ENCODE measurements at regions not wholly inside any gene's neighbourhood (a gene's known extent, or its start where the extent isn't known, plus 50 kb on each side); places are given as distances from the start of the nearest gene placed in this dataset.

DNA sequence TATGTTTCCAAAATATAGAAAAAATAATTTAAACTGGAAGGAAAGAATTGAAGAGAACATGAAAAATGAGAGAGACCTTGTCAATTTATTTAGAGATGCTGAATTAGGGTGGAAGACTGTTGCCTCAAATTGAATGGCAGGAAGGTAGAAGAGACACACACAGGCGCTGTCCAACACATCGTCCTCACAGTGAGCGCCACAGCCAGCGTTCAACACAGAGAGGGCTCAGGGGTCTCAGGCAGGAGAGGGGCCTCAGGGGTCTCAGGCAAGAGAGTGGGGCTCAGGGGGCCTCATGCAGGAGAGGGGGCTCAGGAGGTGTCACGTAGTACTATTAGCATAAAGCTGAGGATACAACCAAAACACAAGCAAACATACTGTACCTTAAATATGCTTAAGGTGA lies 65.7 kb downstream of the TMEM18 start:
- no peak for DNase-seq

DNA sequence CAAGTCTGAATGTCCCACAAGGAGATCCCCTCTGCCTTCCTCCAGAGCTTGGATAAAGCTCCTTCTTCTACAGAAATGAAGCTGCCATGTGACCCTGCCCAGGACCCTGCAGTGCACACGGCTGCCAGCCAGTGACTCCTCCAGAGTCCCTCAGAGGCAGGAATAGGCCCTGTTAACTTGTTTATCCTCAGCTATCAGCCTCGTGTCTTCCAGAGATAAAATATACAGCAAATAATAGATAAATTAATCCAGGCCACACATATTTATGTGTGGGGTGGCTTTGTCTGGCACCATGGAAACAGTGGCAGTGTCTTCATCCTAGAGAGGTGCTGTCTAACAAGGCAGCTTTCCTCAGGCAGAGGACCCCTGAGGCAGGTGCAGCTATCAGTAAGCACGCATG lies 66.7 kb downstream of the TMEM18 start:
- no peak for DNase-seq

DNA sequence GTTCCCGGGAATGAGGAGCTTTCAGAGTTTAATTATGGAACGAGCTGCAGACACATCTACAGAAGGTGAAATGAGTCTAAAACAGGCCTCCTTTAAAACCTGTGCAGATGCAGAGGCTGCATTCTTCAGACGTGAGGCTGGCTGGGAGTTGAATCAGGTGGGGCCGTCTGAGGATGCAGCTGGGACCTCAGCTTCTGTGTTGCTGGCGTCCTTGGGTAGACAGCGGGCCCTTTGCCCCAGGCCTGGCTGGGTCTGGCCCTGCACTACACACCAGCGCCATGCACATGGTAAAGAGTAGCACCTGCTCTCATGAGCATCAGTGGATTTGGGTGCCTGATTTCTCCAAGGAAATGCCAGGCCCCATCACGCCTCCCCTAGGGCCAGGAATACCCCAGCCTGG lies 67.3 kb downstream of the TMEM18 start:
- DNase-seq: no peak

DNA sequence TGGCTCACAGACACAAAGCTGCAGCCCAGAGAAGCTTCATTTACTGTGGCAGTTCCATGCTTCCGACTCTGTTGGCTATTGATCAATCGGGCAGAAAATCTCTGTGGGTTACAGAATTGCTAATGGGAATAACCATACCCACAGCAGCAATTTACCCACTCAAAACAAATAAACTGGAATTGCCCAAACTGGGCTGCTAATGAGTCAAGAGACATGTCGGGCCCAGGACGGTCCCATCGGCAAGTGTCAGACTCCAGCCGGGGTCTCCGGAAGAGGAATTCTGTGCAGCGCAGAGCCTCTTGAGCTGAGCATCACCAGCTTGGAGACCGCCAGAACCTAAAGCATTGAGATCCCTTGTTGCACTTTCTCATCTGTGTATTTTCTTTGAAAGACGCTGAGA lies 67.8 kb downstream of the TMEM18 start:
- no peak for DNase-seq

DNA sequence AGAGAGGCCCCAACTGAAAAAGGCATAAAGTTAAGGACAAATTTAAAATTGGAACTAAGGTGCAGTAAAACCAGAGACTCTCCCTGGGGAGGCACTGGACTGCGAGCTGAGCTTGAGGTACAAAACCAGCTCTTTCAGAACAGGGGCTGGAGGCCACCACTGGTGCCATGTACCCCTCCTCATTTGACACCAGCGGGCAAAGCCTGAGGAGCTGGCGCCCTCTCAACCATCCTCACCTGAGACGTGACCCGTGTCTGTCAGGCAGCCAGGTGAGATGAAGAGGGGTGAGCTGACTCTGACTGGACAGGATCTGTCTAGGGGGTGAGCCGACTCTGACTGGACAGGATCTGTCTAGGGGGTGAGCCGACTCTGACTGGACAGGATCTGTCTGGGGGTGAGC lies 68.5 kb downstream of the TMEM18 start:
- DNase-seq: no peak

DNA sequence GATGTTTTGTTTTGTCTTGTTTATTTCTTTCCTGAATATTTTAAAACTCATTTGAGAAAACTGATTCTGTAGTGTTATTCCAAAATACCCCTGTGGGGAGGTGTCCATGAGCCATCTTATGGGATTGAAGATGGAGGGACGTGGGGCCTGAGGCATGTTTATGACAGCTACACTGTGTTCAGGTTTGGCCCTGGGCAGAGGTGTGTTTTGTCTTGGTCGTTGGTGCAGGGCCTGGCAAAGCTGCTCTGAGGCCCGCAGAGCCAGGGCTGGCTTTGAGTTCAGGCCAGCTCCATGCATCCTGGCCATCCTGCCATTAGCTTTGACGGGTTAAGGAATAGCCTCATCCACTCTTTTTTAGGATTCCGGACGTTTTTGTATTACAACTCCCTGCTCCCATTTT lies 68.9 kb downstream of the TMEM18 start:
- no peak for DNase-seq

DNA sequence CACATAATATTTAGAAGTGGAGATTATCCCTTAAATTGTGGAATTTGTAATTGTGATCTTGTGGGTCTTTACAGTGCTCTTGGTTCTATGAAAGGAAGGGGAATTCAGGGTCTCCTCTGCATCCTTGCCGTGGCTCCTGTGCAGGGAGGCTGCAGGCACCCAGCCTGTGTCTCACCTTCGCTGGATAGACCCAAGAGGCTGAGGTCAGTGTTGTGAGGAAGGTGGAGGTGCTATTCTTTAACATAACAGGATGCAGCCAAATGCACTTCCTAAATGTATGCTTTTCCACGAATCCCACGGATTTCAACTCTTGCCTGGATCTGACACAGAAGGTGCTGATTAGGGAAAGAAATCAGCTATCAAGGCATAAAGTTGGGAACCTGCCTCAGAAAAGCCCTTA lies 69.5 kb downstream of the TMEM18 start:
- DNase-seq: no peak

DNA sequence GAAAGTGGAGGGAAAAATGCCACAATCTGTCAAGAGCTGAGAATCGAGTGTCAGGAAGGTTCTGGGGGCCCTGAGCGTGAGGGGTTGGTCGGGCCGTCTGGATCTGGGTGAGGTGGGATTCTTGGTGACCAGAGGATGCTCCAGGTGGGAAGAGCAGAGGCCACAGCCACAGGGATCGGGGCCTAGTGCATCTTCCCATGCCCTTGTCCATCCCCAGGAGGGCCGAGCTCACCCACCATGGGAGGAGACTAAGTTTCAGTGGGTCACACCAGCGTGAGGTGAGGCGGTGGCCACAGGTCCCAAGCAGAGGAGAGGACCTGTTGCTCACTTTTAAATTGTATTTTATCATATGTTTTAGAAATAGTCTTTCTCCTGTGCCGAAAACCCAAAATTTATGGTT lies 70.0 kb downstream of the TMEM18 start:
- no peak for DNase-seq

DNA sequence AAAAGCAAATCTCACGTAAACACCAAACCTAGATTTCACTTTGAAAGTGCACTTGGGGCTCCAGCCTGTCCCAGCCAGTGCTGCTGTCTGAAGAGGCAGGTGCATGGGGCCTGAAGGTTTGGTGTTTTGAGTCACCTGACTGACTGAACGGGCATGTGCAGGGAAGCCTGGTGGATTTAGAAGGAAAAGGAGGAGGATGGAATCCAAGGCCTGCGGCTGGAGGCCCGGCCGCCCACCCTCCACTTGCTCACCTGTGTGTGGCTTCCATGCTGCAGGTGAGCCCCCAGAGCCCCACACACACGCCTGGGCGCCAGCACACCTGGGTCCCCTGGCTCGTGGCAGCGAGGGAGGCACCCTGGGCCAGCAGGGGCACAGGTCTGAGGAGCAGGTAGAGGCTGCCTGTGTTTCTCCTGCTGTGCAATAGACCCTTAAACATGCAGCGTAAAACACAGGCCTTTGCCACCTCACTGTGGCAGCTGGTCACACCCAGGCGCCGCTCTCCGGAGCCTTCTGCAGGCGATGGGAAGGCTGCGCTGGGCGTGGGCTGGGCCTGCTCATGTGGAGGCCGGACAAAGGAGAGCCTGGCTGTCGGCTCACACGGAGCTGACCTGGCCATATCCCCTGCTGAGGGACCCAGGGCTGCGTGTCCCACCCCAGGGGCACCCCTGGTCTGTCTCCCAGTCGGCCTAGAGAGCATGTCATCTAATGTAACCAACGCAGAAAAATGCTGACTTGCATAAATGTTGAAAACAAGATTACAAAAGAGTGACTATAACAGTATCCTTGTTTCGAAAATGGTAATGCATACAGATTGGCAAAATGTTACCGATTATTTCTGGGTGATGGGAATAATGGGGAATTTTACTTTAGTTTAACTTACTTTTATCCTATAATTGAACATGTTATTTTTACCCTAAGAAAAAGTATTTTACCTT lies 71.3 kb downstream of the TMEM18 start:
- DNase-seq: no peak

DNA sequence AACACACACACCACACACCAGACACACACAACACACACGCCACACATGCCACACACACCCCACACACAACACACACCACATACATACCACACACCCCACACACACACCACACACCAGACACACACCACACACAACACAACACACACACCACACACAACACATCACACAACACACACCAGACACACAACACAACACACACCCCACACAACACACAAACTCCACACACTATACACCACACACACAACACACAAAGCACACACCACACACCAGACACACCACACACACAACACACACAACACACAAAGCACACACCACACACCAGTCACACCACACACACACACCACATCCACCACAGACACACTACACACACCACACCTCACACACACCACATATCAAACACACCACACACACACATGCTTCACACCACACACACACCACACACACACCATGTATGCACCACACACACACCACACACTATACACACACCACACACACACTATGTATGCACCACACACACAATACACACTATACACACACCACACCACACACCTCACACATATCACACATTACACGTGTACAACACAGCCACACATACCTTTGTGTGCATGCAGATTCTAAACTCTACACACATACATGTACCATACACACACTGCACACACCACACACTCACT lies 72.2 kb downstream of the TMEM18 start:
- no peak for DNase-seq

DNA sequence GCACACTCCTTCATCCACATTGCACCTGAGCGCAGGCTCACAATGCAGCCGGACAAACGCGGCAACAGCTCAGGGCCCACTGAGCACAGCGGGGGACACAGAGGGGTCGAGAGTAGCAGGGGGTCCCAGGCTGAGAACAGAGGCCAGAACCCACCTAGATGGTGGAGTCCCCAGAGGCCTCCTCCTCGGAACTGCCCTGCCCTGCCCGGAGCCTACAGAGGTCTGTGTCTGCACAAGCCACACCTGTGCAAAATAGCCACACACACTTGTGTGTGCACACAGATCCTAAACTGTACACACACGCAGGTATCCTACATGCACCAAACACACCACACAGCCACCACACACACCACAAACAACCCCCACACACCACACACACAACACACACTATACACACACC lies 72.8 kb downstream of the TMEM18 start:
- DNase-seq: no peak

DNA sequence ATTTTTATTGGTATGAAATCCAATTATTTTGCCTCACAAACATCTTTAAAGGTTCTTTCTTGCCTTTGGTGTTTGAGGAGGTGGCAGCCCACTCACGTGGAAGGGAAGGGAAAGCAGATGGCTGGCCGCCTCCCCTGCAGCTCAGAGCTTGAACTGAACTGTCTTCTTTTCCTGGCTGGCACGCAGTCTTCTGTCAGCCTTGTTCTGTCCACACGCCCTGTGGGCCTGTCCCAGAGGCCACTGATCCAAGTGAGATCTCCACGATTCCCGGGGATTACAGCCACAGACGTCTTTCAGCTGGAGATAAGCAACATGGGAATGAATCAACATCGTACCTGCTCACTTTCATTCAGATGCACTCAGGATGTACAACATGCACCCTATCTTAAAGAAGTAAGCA lies 73.3 kb downstream of the TMEM18 start:
- DNase-seq: no peak

DNA sequence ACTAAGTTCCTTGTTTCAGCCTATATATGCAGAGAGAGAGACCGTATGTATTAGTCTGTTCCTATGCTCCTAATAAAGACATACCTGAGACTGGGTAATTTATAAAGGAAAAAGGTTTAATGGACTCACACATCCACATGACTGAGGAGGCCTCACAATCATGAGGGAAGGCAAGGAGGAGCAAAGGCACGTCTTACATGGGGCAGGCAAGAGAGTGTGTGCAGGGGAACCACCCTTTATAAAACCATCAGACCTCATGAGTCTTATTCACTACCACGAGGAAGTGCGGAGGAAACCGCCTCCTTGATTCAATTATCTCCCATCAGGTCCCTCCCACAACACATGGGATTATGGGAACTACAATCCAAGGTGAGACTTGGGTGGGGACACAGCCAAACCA lies 73.8 kb downstream of the TMEM18 start:
- DNase-seq: no peak

DNA sequence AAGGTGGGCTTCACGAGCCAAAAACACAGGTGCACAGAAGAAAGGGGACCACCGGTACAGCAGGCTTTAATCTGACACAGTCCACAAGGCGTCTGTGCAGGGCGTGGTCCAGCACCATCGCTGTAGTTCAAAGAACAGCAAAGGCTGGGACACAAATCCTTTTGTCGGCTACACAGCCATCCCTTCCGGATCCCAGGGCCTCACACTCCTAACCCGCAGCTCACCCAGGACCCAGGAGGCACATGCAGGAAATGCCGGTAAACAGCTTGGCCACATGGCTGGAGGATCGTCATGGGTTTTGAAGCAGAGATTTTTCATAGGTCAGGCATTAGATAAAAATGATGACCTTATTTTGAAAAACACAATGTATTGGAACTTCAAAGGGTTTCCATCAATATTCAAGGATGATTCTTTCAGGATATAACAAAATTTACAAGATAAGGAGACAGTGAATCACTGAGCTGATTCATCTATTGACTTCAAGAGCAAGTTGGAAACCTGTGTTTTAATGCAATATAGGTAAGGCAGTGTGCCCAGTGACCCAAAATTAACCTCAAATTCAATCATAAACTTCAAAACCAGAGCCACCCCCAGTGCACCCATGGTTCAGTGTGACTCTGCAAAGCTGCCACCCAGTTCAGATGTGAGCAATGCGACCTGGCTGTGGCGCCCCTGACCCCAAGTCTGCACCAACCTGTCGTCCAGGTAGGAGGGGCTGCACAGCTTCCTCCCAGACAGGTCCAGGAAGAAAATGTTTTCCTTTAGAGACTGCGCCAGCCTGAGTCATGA lies 74.4 kb downstream of the TMEM18 start:
- no peak for DNase-seq

DNA sequence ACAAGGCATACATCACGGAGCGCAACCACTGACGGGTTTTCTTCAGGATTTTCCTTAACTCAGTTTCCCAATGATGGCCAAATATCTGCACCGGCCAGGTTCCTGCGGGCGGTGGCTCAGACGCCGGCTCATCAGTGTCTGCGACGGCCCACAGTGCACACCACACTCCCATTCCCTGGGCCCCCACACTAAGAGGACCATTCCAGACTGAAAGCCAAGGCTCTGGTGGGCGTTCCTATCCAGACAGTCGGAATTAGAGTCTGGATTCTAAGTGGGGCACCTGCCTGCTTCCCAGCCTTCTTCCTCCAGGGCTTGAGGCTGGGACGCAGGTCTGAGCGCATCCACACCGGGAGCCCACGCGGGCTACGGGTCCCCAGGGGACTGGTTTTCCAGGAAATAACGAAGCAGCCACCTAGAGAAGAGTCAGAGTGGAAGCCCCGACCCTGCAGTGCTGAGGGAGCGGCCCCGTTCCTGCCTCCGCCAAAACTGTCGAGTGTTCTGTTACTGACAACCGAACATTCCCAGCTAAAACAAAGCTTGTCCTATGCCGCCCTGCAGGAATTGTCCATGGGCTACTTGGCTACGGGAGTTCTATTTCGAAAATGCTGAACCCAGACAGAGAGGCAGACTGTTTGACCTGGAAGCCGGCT lies 75.3 kb downstream of the TMEM18 start:
- no peak for DNase-seq

DNA sequence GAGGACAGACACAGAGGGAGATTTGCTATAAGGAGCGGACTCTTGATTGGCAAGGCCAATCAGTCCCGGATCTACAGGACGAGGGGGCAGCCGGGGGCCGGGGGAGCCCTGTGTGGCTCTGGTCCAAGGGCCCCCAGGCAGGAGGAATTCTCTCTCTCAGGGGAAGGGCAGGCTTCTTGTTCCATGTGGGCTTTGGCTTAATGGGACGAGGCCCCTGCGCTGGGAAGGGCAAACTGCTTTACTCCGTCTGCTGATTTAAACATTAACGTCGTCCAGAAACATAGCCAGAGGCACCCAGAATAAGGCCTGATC lies 75.9 kb downstream of the TMEM18 start:
- DNase-seq: no peak

DNA sequence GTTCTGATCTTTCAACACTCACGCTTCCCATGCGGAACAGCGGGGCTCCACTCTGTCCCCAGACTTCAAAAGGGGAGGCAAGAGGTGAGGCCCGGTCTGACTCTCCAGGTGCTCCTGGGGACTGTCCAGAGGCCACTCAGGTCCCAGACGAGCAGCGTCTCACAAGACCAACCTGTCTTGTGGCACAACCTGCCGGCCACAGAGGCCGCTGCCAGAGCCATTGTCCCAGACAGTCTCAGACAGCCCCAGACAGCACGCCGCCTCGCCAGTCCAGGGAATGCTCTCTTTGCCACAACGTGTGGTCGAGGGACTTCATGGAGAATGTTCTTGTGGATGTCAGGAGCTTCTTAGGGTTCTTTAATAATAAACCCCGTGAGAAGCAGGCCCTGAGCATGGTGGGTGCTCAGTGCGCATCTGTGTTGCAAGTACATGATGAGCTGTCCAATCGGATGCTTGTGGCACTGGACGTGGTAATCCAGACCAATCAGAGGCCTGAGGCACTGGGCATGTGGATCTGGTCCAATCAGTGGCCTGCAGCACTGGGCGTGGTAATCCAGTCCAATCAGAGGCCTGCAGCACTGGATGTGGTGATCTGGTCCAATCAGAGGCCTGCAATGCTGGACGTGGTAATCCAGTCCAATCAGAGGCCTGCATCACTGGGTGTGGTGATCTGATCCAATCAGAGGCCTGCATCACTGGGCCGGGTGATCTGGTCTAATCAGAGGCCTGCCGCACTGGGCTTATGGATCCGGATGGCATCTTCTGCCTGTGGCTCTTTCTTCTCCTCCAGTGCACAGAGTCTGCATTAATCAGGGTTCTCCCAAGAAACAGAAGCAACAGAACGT lies 76.4 kb downstream of the TMEM18 start:
- DNase-seq: no peak

DNA sequence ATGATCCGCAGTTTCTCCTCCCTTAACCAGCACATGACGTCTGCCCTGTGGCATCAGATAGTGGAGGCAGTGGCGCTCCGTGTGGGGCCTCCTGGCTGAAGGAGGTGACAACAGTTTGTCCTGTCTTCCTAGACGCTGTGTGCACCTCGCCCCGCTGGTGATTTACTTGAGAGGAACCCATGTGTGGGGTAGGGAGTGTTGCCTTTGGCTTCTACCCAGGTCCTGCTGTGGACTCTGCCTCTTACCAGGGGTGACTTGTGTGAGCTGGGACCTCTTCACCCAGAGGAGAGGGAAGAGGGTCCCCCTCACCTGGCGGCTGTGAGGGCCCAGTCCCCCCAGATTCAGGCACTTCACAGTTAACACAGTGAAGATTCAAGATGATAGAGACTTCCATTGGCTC lies 77.6 kb downstream of the TMEM18 start:
- no peak for DNase-seq

DNA sequence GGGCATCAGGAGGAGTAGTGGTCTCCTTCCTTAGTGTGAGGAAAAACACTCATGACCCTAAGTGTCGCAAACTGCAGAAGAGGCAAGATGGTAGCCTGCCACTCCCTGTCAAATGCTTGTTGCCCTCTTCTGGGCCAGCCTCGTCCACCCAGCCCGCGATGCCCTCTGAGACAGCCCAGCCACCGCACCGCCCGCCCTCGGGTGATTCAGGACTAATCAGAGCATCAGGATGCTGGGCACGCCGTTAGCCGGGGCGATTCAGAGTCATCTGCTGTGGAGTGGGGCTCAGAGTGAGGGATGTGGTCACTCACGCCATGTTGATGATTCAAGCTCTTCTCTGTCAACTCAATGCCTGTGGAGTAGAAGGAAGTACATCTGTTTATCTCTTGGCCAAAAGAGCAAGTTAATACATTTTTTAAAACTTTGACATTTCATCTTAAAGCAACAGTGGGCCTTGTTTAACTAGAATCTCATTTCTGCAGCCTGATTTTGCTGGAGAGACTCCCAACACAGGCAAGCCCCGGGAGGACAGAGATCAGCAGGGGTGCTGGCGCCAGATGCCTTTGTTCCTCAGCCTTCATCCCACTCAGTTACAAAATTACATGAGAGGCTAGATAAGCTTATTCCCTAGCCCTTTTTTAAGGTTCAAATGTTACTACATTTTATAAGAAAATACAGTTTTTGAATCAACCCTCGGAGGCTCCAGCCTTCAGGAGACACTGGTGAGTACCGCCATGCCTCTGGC lies 79.0 kb downstream of the TMEM18 start:
- no peak for DNase-seq

DNA sequence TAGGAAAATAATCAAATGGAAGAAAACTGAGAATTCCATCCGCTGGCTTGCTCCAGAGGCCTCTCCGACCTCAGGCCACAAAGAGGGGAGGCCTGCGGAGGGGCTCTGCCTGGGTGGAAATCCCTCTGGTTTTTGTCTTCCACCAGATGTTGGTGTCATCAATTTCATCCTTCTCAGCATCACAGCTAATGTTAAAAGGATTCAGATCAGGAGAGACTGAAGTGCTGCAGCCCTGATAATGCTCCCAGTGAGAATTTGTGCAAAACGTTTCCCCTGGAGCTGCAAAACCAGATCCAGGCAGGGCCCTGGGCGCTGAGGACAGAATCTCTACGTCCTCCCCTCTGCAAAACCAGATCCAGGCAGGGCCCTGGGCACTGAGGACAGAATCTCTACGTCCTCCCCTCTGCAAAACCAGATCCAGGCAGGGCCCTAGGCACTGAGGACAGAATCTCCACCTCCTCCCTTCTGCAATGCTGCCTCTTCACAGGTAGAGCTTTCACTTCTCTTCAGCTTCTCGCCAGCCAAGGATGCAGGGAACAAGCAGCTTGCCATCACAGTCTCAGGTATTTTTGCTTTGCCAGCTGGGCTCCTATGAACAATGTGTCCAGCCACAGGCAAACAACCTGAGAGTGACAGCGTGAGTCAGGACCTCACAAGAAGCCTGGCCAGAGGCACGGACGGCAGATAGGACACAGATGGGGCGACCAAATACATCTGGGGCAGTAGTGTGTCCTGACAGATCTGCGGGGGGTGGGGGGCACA lies 81.2 kb downstream of the TMEM18 start:
- no peak for DNase-seq
